Body of pancreas (tissue), 4 donors: ENCODE measurements at regions not wholly inside any gene's neighbourhood (a gene's known extent, or its start where the extent isn't known, plus 50 kb on each side); places are given as distances from the start of the nearest gene placed in this dataset.

Source experiments
- POLR2A ChIP-seq, 3 donors: fragments of 450-650 bp; IDR thresholded peaks; one replicate each; pipeline ENCODE4 v1.6.1; 2016; ENCODE audit warnings: antibody characterized with exemption in 3 of 3, mild to moderate bottlenecking in 2 of 3
- TF ChIP-seq, protein P1 (sequence below), 7 experiments: fragments of 450-650 bp in 4 of 7; fragments of 200-600 bp in 3 of 7; sonication (generic) in 3 of 7; IDR thresholded peaks; one replicate each; pipeline ENCODE4 v1.5.1; 2016 to 2019; ENCODE audit warnings: antibody characterized with exemption in 7 of 7

DNA sequence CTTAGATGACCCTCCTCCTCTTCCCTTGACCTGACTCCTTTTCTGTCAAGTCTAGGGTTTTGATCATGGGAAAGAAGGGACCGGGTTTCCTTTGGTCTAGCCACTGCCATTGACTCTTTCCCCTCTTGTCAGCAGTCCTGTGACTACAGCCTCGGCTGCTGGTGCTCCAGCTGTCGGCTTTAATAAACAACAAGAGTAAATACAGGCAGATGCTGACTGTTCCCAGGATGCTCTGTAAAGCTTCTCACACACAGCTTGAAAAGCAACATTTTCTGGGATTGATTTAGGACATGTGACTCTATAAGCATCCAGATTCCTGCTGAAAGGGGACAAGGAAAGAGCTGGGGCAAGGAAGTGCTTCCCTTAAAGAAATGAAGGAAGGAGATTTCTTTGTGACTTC, 53.5 kb upstream of the CTTNBP2NL start:
- TF ChIP-seq, protein P1, sequence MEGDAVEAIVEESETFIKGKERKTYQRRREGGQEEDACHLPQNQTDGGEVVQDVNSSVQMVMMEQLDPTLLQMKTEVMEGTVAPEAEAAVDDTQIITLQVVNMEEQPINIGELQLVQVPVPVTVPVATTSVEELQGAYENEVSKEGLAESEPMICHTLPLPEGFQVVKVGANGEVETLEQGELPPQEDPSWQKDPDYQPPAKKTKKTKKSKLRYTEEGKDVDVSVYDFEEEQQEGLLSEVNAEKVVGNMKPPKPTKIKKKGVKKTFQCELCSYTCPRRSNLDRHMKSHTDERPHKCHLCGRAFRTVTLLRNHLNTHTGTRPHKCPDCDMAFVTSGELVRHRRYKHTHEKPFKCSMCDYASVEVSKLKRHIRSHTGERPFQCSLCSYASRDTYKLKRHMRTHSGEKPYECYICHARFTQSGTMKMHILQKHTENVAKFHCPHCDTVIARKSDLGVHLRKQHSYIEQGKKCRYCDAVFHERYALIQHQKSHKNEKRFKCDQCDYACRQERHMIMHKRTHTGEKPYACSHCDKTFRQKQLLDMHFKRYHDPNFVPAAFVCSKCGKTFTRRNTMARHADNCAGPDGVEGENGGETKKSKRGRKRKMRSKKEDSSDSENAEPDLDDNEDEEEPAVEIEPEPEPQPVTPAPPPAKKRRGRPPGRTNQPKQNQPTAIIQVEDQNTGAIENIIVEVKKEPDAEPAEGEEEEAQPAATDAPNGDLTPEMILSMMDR (IDR thresholded peaks at IDR 0.05): no peak
- no peak for TF ChIP-seq POLR2A (IDR thresholded peaks at IDR 0.05)
